ENCODE measurements at regions not wholly inside any gene's neighbourhood (a gene's known extent, or its start where the extent isn't known, plus 50 kb on each side); places are given as distances from the start of the nearest gene placed in this dataset.

GRCh38 chr12:45549337-45549902 is 180.1 kb upstream of the ARID2 start:
- DNase-seq (ENCODE audit: low read depth): no peak

- no peak for DNase-seq (ENCODE audit: low read depth)
Measured at GRCh38 chr12:45553204-45553603, 176.3 kb upstream of the ARID2 start.

GRCh38 chr12:45557016-45557415 is 172.5 kb upstream of the ARID2 start:
- DNase-seq (ENCODE audit: low read depth): no peak

- DNase-seq (ENCODE audit: low read depth): no peak
Measured at GRCh38 chr12:45558353-45558752, 171.2 kb upstream of the ARID2 start.

GRCh38 chr12:45559537-45559936 is 170.0 kb upstream of the ARID2 start:
- no peak for DNase-seq (ENCODE audit: low read depth)

- DNase-seq (ENCODE audit: low read depth): no peak
Measured at GRCh38 chr12:45560689-45561088, 168.8 kb upstream of the ARID2 start.

GRCh38 chr12:45561488-45561887 is 168.0 kb upstream of the ARID2 start:
- no peak for DNase-seq (ENCODE audit: low read depth)

GRCh38 chr12:45565590-45565989 is 163.9 kb upstream of the ARID2 start:
- DNase-seq (ENCODE audit: low read depth): no peak

GRCh38 chr12:45566257-45566656 is 163.2 kb upstream of the ARID2 start:
- no peak for DNase-seq (ENCODE audit: low read depth)

- DNase-seq (ENCODE audit: low read depth): no peak
Measured at GRCh38 chr12:45568808-45569207, 160.7 kb upstream of the ARID2 start.

- DNase-seq (ENCODE audit: low read depth): no peak
Measured at GRCh38 chr12:45570501-45570900, 159.0 kb upstream of the ARID2 start.

- peak; percentile 28 for DNase-seq (ENCODE audit: low read depth)
Measured at GRCh38 chr12:45572114-45572513, 157.4 kb upstream of the ARID2 start.

GRCh38 chr12:45575417-45575816 is 154.1 kb upstream of the ARID2 start:
- no peak for DNase-seq (ENCODE audit: low read depth)

GRCh38 chr12:45575823-45576475 is 153.6 kb upstream of the ARID2 start:
- DNase-seq (ENCODE audit: low read depth): no peak

- no peak for DNase-seq (ENCODE audit: low read depth)
Measured at GRCh38 chr12:45577844-45578399, 151.6 kb upstream of the ARID2 start.

- DNase-seq (ENCODE audit: low read depth): no peak
Measured at GRCh38 chr12:45580356-45580969, 149.0 kb upstream of the ARID2 start.

GRCh38 chr12:45581112-45581511 is 148.4 kb upstream of the ARID2 start:
- no peak for DNase-seq (ENCODE audit: low read depth)

GRCh38 chr12:45582536-45582935 is 147.0 kb upstream of the ARID2 start:
- DNase-seq (ENCODE audit: low read depth): no peak

- no peak for DNase-seq (ENCODE audit: low read depth)
Measured at GRCh38 chr12:45582986-45583659, 146.4 kb upstream of the ARID2 start.

GRCh38 chr12:45584336-45584735 is 145.2 kb upstream of the ARID2 start:
- DNase-seq (ENCODE audit: low read depth): no peak

- DNase-seq (ENCODE audit: low read depth): no peak
Measured at GRCh38 chr12:45585522-45586230, 143.8 kb upstream of the ARID2 start.

GRCh38 chr12:45586486-45586885 is 143.0 kb upstream of the ARID2 start:
- DNase-seq (ENCODE audit: low read depth): no peak
